Heart right ventricle (tissue), 16 donors: ENCODE measurements at regions not wholly inside any gene's neighbourhood (a gene's known extent, or its start where the extent isn't known, plus 50 kb on each side); places are given as distances from the start of the nearest gene placed in this dataset.
A peak's percentile ranks its signal among the peaks of the same experiment; 100 is the strongest.

Experiments used
- ATAC-seq, 8 donors: fragments of 200-7000 bp; cut with Tn5 transposase; one replicate each; pipeline ENCODE4 v1.9.1; 2020; ENCODE audit warnings: mild to moderate bottlenecking in 8 of 8, moderate library complexity in 8 of 8, moderate number of reproducible peaks in 1 of 8
- DNase-seq, 2 donors: peaks; one replicate each; pipeline ENCODE4 v3.0.0-alpha.2; 2020
- H3K27ac ChIP-seq, 10 donors: fragments of 200-600 bp; sonication (generic) in 2 of 10; one replicate each; pipeline versions ENCODE4 v1.5.0 to v1.8.0; 2020 to 2022; ENCODE audit warnings: mild to moderate bottlenecking in 3 of 10
- H3K27me3 ChIP-seq, 7 donors: fragments of 200-600 bp; one replicate each; pipeline ENCODE4 v1.8.0; 2021 to 2022; ENCODE audit warnings: mild to moderate bottlenecking in 2 of 7
- H3K36me3 ChIP-seq, 9 donors: fragments of 200-600 bp; sonication (generic) in 1 of 9; one replicate each; pipeline versions ENCODE4 v1.5.0 to v1.8.0; 2020 to 2022; ENCODE audit warnings: mild to moderate bottlenecking in 2 of 9
- H3K4me1 ChIP-seq, 9 donors: fragments of 200-600 bp; sonication (generic) in 1 of 9; one replicate each; pipeline versions ENCODE4 v1.5.0 to v1.8.0; 2020 to 2022; ENCODE audit warnings: mild to moderate bottlenecking in 4 of 9
- H3K4me3 ChIP-seq, 10 donors: fragments of 200-600 bp; sonication (generic) in 2 of 10; one replicate each; pipeline versions ENCODE4 v1.5.0 to v1.8.0; 2020 to 2022; ENCODE audit warnings: mild to moderate bottlenecking in 7 of 10, moderate library complexity in 2 of 10
- H3K9me3 ChIP-seq, 11 donors: fragments of 200-600 bp in 10 of 11; sonication (generic) in 2 of 11; one replicate each; pipeline versions ENCODE4 v1.5.0 to v1.8.0; 2013 to 2022; ENCODE audit warnings: mild to moderate bottlenecking in 2 of 11, control low read depth in 1 of 11, moderate library complexity in 1 of 11
- WGBS, 2 donors: extraction: QIAGEN DNeasy Blood & Tissue Kit; methylation state at CpG; one replicate each; pipeline ENCODE4 v1.1.7; 2013; ENCODE audit warnings: inconsistent platforms in 1 of 2; 5-methylcytosine and 5-hydroxymethylcytosine counted together
- intact Hi-C, 10 donors: fragments of 100-400 bp; cut with DNase I; formaldehyde crosslinking; loops; one replicate each; pipeline versions ENCODE4 v1.11.1 to v1.14.2; 2022
- TF ChIP-seq, protein P1 (sequence below), 9 donors: fragments of 200-600 bp; sonication (generic) in 2 of 9; IDR thresholded peaks; one replicate each; pipeline versions ENCODE4 v1.5.0 to v1.8.0; 2021 to 2022; ENCODE audit warnings: antibody characterized with exemption in 9 of 9, mild to moderate bottlenecking in 5 of 9, moderate library complexity in 1 of 9
- donor health status: Arrhythmogenic right ventricular cardiomyopathy.
- donor health status: ischemic (EF 13 %, LVEDD 7.1; RV severe dilation, severe dysfunction).
- donor health status: healthy with polysubstance abuse.
- donor health status: DM: no; HTN: yes; CAD: no.
- donor health status: DM: no; HTN: no; CAD: no.
- donor health status: ischemic (EF 25% LVEDD 6.9; RV normal size, moderate dysfunction).
- donor health status: ischemic (EF 25% LVEDD 5.7; RV mildly dilated, moderate dysfunction).
- donor health status: healthy.
- donor health status: DM: yes; HTN: yes; CAD: no.
- donor health status: Ischemic cardiomyopathy.
- donor health status: ischemic (EF 35%, LVEDD 5.7; RV mildly dilated, moderate dysfunction).
- donor health status: nonischemic (EF 11% LVEDD 7.7; RV severe dilation, severe dysfunction).
- donor health status: DM: yes; HTN: yes; CAD: no.
- donor health status: PGD.
- donor health status: ischemic (EF 29% LVEDD 5.4; RV normal size, mild dysfunction).
- donor health status: nonischemic (EF 23%, LVEDD 6.1; RV moderate dilation, normal function).

- Histone ChIP-seq H3K4me1 (peaks cover 0 to 37% (median 10%) of the 10 kb centered on the region in 9 donors), H3K4me3 (no peak overlapping the region), H3K9me3 (no peaks in the 10 kb centered on the region), H3K36me3 (no peaks in the 10 kb centered on the region), H3K27ac (no peak overlapping the region), H3K27me3 (peaks cover 0 to 12% (median 0%) of the 10 kb centered on the region in 7 donors)
- DNase-seq (no peak), ATAC-seq (no peak)
- 77 to 91% methylated on average over 10 of the region's 10 CpGs for WGBS, 2 donors
- intact Hi-C loops, result no loop called here
- TF ChIP-seq, protein P1, sequence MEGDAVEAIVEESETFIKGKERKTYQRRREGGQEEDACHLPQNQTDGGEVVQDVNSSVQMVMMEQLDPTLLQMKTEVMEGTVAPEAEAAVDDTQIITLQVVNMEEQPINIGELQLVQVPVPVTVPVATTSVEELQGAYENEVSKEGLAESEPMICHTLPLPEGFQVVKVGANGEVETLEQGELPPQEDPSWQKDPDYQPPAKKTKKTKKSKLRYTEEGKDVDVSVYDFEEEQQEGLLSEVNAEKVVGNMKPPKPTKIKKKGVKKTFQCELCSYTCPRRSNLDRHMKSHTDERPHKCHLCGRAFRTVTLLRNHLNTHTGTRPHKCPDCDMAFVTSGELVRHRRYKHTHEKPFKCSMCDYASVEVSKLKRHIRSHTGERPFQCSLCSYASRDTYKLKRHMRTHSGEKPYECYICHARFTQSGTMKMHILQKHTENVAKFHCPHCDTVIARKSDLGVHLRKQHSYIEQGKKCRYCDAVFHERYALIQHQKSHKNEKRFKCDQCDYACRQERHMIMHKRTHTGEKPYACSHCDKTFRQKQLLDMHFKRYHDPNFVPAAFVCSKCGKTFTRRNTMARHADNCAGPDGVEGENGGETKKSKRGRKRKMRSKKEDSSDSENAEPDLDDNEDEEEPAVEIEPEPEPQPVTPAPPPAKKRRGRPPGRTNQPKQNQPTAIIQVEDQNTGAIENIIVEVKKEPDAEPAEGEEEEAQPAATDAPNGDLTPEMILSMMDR (IDR thresholded peaks at IDR 0.05), result no peak
Measured at GRCh38 chr2:120785228-120785966, 49.7 kb downstream of the GLI2 start.

GRCh38 chr2:120786038-120786960 is 50.6 kb downstream of the GLI2 start:
- 86 to 89% methylated on average over 13 of the region's 13 CpGs for WGBS, 2 donors
- TF ChIP-seq, protein P1 (IDR thresholded peaks at IDR 0.05), result no peak
- DNase-seq, result no peak

GRCh38 chr2:120787111-120787821 is 51.6 kb downstream of the GLI2 start:
- Histone ChIP-seq H3K27me3 (peaks cover 0 to 12% (median 0%) of the 10 kb centered on the region in 7 donors), H3K4me1 (peaks cover 0 to 37% (median 10%) of the 10 kb centered on the region in 9 donors), H3K9me3 (no peaks in the 10 kb centered on the region), H3K36me3 (no peaks in the 10 kb centered on the region), H3K27ac (peak overlapping the region in 2 of 10 donors; percentile 9 to 36), H3K4me3 (no peak overlapping the region)
- peak in 5 of 8 donors; percentile 13 to 36 (median 15) for ATAC-seq
- 73 to 76% methylated on average over 15 of the region's 15 CpGs for WGBS, 2 donors
- TF ChIP-seq, protein P1 (IDR thresholded peaks at IDR 0.05), result no peak
- DNase-seq, result no peak
- intact Hi-C loops, result no loop called here

More at GRCh38 chr2:120786038-120786960, 50.6 kb downstream of the GLI2 start:
- no peak for ATAC-seq
- no peaks in the 10 kb centered on the region for H3K9me3 ChIP-seq
- no peak overlapping the region for H3K4me3 ChIP-seq
- intact Hi-C loops, result no loop called here
- H3K27ac ChIP-seq, result no peak overlapping the region
- H3K27me3 ChIP-seq, result peaks cover 0 to 12% (median 0%) of the 10 kb centered on the region in 7 donors
- H3K4me1 ChIP-seq, result peaks cover 0 to 37% (median 10%) of the 10 kb centered on the region in 9 donors
- H3K36me3 ChIP-seq, result no peaks in the 10 kb centered on the region
